ENCODE measurements at regions not wholly inside any gene's neighbourhood (a gene's known extent, or its start where the extent isn't known, plus 50 kb on each side); places are given as distances from the start of the nearest gene placed in this dataset.

DNA sequence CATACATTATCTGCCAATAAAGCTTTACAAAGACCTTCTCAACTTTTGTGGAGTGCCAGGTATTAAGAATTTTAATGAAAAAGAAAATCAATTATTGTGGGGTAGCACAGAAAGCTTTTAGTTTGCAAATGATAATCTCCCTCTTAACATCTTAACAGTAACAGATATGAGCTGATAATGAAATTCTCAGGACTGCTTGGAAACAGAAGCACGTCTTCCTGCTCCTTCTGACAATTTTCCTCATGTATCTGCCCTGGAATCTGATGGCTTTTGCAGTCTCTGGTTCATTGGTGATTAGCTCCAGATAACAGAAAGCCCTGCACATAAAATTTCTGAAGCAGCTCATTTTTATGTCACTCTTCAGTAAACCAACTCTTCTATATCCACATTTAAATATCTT, 432.4 kb upstream of the PDZRN3 start:
- intact Hi-C loops (cut with DNase I) = no loop called here
- TF ChIP-seq, protein P1, sequence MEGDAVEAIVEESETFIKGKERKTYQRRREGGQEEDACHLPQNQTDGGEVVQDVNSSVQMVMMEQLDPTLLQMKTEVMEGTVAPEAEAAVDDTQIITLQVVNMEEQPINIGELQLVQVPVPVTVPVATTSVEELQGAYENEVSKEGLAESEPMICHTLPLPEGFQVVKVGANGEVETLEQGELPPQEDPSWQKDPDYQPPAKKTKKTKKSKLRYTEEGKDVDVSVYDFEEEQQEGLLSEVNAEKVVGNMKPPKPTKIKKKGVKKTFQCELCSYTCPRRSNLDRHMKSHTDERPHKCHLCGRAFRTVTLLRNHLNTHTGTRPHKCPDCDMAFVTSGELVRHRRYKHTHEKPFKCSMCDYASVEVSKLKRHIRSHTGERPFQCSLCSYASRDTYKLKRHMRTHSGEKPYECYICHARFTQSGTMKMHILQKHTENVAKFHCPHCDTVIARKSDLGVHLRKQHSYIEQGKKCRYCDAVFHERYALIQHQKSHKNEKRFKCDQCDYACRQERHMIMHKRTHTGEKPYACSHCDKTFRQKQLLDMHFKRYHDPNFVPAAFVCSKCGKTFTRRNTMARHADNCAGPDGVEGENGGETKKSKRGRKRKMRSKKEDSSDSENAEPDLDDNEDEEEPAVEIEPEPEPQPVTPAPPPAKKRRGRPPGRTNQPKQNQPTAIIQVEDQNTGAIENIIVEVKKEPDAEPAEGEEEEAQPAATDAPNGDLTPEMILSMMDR (IDR thresholded peaks at IDR 0.05) = no peak
- H3K4me1 ChIP-seq = no peaks in the 10 kb centered on the region
- no peak for DNase-seq
- no peaks in the 10 kb centered on the region for H3K27me3 ChIP-seq (ENCODE audit: insufficient read depth in 3 of 3, low read length in 2 of 3)
- no peak overlapping the region for H3K27ac ChIP-seq
- no peak overlapping the region for H3K4me3 ChIP-seq
- WGBS, 3 donors = 43 to 57% (median 56%) methylated on average over 1 of the region's 1 CpG
- H3K36me3 ChIP-seq (ENCODE audit: insufficient read depth in 1 of 2, low read depth in 1 of 2) = no peaks in the 10 kb centered on the region
- H3K9me3 ChIP-seq = no peaks in the 10 kb centered on the region
- ATAC-seq = no peak

DNA sequence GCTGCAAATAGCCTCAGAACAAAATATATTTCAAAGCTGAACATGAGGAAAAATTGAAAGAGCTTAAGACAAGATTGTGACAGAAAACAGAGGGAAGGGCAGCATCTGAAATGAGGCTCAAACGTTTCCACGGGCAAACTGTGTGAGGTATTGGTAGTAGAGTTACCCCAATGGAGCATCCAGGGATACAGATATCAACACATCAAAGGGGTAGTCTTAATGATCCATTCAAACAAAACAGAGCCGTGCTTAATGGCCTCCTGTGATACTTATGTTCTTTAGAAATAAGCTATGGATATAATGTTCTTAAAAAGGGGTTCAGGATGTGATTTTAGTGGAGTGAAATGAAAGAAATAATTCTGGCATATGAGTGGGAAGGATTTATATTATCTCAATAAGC, 430.3 kb upstream of the PDZRN3 start:
- Histone ChIP-seq H3K36me3 (ENCODE audit: insufficient read depth in 1 of 2, low read depth in 1 of 2) (no peaks in the 10 kb centered on the region), H3K4me3 (no peak overlapping the region), H3K9me3 (no peaks in the 10 kb centered on the region), H3K27me3 (ENCODE audit: insufficient read depth in 3 of 3, low read length in 2 of 3) (no peaks in the 10 kb centered on the region), H3K4me1 (no peaks in the 10 kb centered on the region), H3K27ac (no peak overlapping the region)
- intact Hi-C loops (cut with DNase I) = no loop called here
- no peak for ATAC-seq
- TF ChIP-seq, protein P1 (IDR thresholded peaks at IDR 0.05) = no peak
- 16 to 30% (median 21%) methylated on average over 3 of the region's 3 CpGs for WGBS, 3 donors
- DNase-seq = no peak

DNA sequence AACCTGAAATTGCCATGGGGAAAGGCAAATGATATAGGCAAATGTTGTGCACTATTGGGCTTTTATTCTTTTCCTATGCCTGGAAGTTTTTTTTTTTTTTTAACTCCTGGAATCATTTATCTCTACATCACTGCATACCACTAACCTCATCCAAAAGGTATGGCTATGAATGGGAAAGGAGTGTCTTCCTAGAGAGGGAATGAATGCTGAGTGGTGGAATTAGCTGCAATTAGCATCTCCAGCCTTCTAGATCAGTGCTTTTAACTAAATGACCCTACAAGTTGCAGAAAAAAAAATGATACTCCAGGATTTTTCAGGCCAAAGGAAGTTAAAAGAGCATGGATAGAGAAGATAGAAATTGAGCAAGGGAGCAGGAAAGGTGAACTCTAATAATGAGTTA, 429.8 kb upstream of the PDZRN3 start:
- no peaks in the 10 kb centered on the region for H3K4me1 ChIP-seq
- no peaks in the 10 kb centered on the region for H3K36me3 ChIP-seq (ENCODE audit: insufficient read depth in 1 of 2, low read depth in 1 of 2)
- H3K4me3 ChIP-seq = no peak overlapping the region
- ATAC-seq (no peak), DNase-seq (no peak)
- no peaks in the 10 kb centered on the region for H3K27me3 ChIP-seq (ENCODE audit: insufficient read depth in 3 of 3, low read length in 2 of 3)
- TF ChIP-seq, protein P1 (IDR thresholded peaks at IDR 0.05) = no peak
- no peak overlapping the region for H3K27ac ChIP-seq
- no peaks in the 10 kb centered on the region for H3K9me3 ChIP-seq
- intact Hi-C loops (cut with DNase I) = no loop called here

DNA sequence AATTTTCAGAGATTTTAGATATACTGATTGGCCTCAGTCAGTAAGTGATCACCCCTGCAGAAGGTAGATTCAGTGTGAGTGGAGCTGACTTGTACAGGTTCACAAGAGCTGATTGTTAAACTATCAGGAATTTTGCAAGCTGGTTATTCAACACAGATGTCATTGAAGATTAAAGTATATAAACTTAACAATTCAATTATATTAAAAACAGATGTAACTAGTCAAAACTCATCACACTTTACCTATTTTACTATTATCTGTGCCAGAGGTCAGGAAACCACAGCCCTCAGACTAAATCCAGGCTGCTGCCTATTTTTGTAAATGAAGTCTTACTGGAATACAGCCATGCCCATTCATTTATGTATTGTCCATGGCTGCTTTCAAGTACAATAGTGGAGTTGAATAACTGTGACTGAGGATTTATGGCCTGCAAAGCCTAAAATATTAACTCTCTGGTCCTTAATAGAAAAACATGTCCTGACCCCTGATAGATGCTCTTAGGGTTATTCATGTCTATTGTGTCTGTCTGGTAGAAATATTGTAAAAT, 429.3 kb upstream of the PDZRN3 start:
- H3K4me1 ChIP-seq = no peaks in the 10 kb centered on the region
- H3K4me3 ChIP-seq = no peak overlapping the region
- ATAC-seq = no peak
- TF ChIP-seq, protein P1 (IDR thresholded peaks at IDR 0.05) = no peak
- no peak overlapping the region for H3K27ac ChIP-seq
- no peaks in the 10 kb centered on the region for H3K9me3 ChIP-seq
- no peak for DNase-seq
- no peaks in the 10 kb centered on the region for H3K36me3 ChIP-seq (ENCODE audit: insufficient read depth in 1 of 2, low read depth in 1 of 2)
- no peaks in the 10 kb centered on the region for H3K27me3 ChIP-seq (ENCODE audit: insufficient read depth in 3 of 3, low read length in 2 of 3)
- intact Hi-C loops (cut with DNase I) = no loop called here

DNA sequence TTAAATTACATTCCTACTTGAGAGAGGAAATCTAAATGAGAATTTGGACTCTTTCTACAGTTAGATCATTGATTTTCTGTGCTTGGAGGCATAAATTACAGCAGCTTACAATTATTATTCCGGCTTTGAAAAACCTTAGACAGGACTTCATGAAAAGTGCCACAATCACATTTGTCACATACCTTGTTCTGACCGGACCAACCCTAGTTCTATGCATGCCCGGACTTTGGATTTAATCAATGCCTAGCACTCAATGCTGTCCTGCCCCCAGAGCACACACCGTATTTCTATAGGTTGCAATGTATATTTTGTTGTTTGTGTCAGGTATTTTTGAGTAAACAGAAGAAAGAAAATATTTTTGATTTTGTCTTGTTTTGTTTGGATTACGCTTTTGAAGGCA, 424.7 kb upstream of the PDZRN3 start:
- Histone ChIP-seq H3K4me1 (no peaks in the 10 kb centered on the region), H3K9me3 (no peaks in the 10 kb centered on the region), H3K27ac (no peak overlapping the region), H3K27me3 (ENCODE audit: insufficient read depth in 3 of 3, low read length in 2 of 3) (no peaks in the 10 kb centered on the region), H3K4me3 (no peak overlapping the region), H3K36me3 (ENCODE audit: insufficient read depth in 1 of 2, low read depth in 1 of 2) (no peaks in the 10 kb centered on the region)
- no peak for DNase-seq
- TF ChIP-seq, protein P1 (IDR thresholded peaks at IDR 0.05) = no peak
- no peak for ATAC-seq
- intact Hi-C loops (cut with DNase I) = no loop called here
- 82 to 86% (median 85%) methylated on average over 5 of the region's 5 CpGs for WGBS, 3 donors

Measured in psoas muscle (tissue), 7 donors.